IPS-18a (cell line): ENCODE measurements at regions not wholly inside any gene's neighbourhood (a gene's known extent, or its start where the extent isn't known, plus 50 kb on each side); places are given as distances from the start of the nearest gene placed in this dataset.
"Not testable (repeated sequence)": the region's sequence is repeated elsewhere in the genome, so short reads cannot be mapped to it uniquely, and the experiment has no call there.

Experiments
- H3K27ac ChIP-seq: one replicate; pipeline ENCODE4 v1.5.1; 2013; ENCODE audit warnings: low read length
- H3K27me3 ChIP-seq: one replicate; pipeline ENCODE4 v1.6.1; 2013; ENCODE audit warnings: mild to moderate bottlenecking, low read length; ENCODE audit not compliant: control insufficient read depth, insufficient read depth
- H3K36me3 ChIP-seq: one replicate; pipeline ENCODE4 v1.6.1; 2013; ENCODE audit warnings: low read depth, low read length; ENCODE audit not compliant: control insufficient read depth
- H3K4me1 ChIP-seq: one replicate; pipeline ENCODE4 v1.6.1; 2013; ENCODE audit warnings: low read depth, low read length; ENCODE audit not compliant: control insufficient read depth
- H3K4me3 ChIP-seq: one replicate; pipeline ENCODE4 v1.5.1; 2013; ENCODE audit warnings: low read length
- H3K9ac ChIP-seq: one replicate; pipeline ENCODE4 v1.6.1; 2013; ENCODE audit warnings: mild to moderate bottlenecking, low read length, moderate library complexity
- H3K9me3 ChIP-seq: one replicate; pipeline ENCODE4 v1.6.1; 2013; ENCODE audit warnings: low read depth, low read length; ENCODE audit not compliant: control insufficient read depth

GRCh38 chr11:96481204-96481603 is 91.4 kb downstream of the JRKL start:
- Histone ChIP-seq H3K9ac (no peak overlapping the region), H3K36me3 (no peaks in the 10 kb centered on the region), H3K4me3 (no peak overlapping the region), H3K27me3 (no peaks in the 10 kb centered on the region), H3K9me3 (no peaks in the 10 kb centered on the region), H3K4me1 (no peaks in the 10 kb centered on the region), H3K27ac (no peak overlapping the region)

- Histone ChIP-seq H3K27ac (no peak overlapping the region), H3K9ac (no peak overlapping the region), H3K4me1 (no peaks in the 10 kb centered on the region), H3K36me3 (no peaks in the 10 kb centered on the region), H3K4me3 (no peak overlapping the region), H3K27me3 (no peaks in the 10 kb centered on the region), H3K9me3 (no peaks in the 10 kb centered on the region)
Measured at GRCh38 chr11:96481771-96482170, 92.0 kb downstream of the JRKL start.

GRCh38 chr11:96482193-96482592 is 92.4 kb downstream of the JRKL start:
- Histone ChIP-seq H3K36me3 (no peaks in the 10 kb centered on the region), H3K27me3 (no peaks in the 10 kb centered on the region), H3K9ac (no peak overlapping the region)

GRCh38 chr11:96483374-96483955 is 93.7 kb downstream of the JRKL start:
- no peak overlapping the region for H3K4me3 ChIP-seq
- H3K9me3 ChIP-seq: no peaks in the 10 kb centered on the region
- H3K36me3 ChIP-seq: no peaks in the 10 kb centered on the region
- H3K9ac ChIP-seq: no peak overlapping the region
- H3K27me3 ChIP-seq: no peaks in the 10 kb centered on the region
- H3K27ac ChIP-seq: no peak overlapping the region
- H3K4me1 ChIP-seq: no peaks in the 10 kb centered on the region

More at GRCh38 chr11:96482193-96482592, 92.4 kb downstream of the JRKL start:
- Histone ChIP-seq H3K27ac (no peak overlapping the region), H3K4me3 (no peak overlapping the region), H3K4me1 (no peaks in the 10 kb centered on the region), H3K9me3 (no peaks in the 10 kb centered on the region)

GRCh38 chr11:96484361-96484760 is 94.5 kb downstream of the JRKL start:
- no peaks in the 10 kb centered on the region for H3K9me3 ChIP-seq
- H3K36me3 ChIP-seq: no peaks in the 10 kb centered on the region

GRCh38 chr11:96486890-96487611 is 97.2 kb downstream of the JRKL start:
- Histone ChIP-seq H3K9me3 (no peaks in the 10 kb centered on the region), H3K27ac (no peak overlapping the region), H3K4me1 (no peaks in the 10 kb centered on the region), H3K27me3 (no peaks in the 10 kb centered on the region), H3K9ac (no peak overlapping the region), H3K36me3 (no peaks in the 10 kb centered on the region), H3K4me3 (no peak overlapping the region)

More at GRCh38 chr11:96484361-96484760, 94.5 kb downstream of the JRKL start:
- Histone ChIP-seq H3K9ac (no peak overlapping the region), H3K27ac (no peak overlapping the region), H3K4me1 (no peaks in the 10 kb centered on the region), H3K4me3 (no peak overlapping the region), H3K27me3 (no peaks in the 10 kb centered on the region)

GRCh38 chr11:96488911-96489310 is 99.1 kb downstream of the JRKL start:
- not testable (repeated sequence) for H3K36me3 ChIP-seq, H3K27ac ChIP-seq, H3K4me3 ChIP-seq, H3K9ac ChIP-seq, H3K27me3 ChIP-seq, H3K9me3 ChIP-seq, H3K4me1 ChIP-seq

GRCh38 chr11:96500440-96500839 is 110.6 kb downstream of the JRKL start:
- no peak overlapping the region for H3K27ac ChIP-seq
- H3K9ac ChIP-seq: no peak overlapping the region
- no peaks in the 10 kb centered on the region for H3K27me3 ChIP-seq
- no peaks in the 10 kb centered on the region for H3K9me3 ChIP-seq
- no peak overlapping the region for H3K4me3 ChIP-seq
- H3K4me1 ChIP-seq: no peaks in the 10 kb centered on the region
- H3K36me3 ChIP-seq: no peaks in the 10 kb centered on the region

GRCh38 chr11:96506041-96506440 is 116.2 kb downstream of the JRKL start:
- Histone ChIP-seq H3K9me3 (no peaks in the 10 kb centered on the region), H3K27me3 (no peaks in the 10 kb centered on the region), H3K4me1 (no peaks in the 10 kb centered on the region), H3K27ac (no peak overlapping the region), H3K4me3 (no peak overlapping the region), H3K9ac (no peak overlapping the region), H3K36me3 (no peaks in the 10 kb centered on the region)

- no peak overlapping the region for H3K27ac ChIP-seq
- H3K36me3 ChIP-seq: no peaks in the 10 kb centered on the region
- no peaks in the 10 kb centered on the region for H3K9me3 ChIP-seq
- no peak overlapping the region for H3K9ac ChIP-seq
- H3K4me3 ChIP-seq: no peak overlapping the region
- no peaks in the 10 kb centered on the region for H3K4me1 ChIP-seq
- no peaks in the 10 kb centered on the region for H3K27me3 ChIP-seq
Measured at GRCh38 chr11:96506953-96507354, 117.1 kb downstream of the JRKL start.

GRCh38 chr11:96508861-96509260 is 119.0 kb downstream of the JRKL start:
- H3K36me3 ChIP-seq: no peaks in the 10 kb centered on the region
- no peak overlapping the region for H3K27ac ChIP-seq
- no peaks in the 10 kb centered on the region for H3K9me3 ChIP-seq
- H3K4me1 ChIP-seq: no peaks in the 10 kb centered on the region
- no peak overlapping the region for H3K4me3 ChIP-seq
- no peak overlapping the region for H3K9ac ChIP-seq
- no peaks in the 10 kb centered on the region for H3K27me3 ChIP-seq

GRCh38 chr11:96520939-96521338 is 131.1 kb downstream of the JRKL start:
- no peak overlapping the region for H3K27ac ChIP-seq
- no peaks in the 10 kb centered on the region for H3K27me3 ChIP-seq
- no peaks in the 10 kb centered on the region for H3K4me1 ChIP-seq
- H3K36me3 ChIP-seq: no peaks in the 10 kb centered on the region
- no peaks in the 10 kb centered on the region for H3K9me3 ChIP-seq
- H3K4me3 ChIP-seq: no peak overlapping the region
- no peak overlapping the region for H3K9ac ChIP-seq
